ENCODE measurements at regions not wholly inside any gene's neighbourhood (a gene's known extent, or its start where the extent isn't known, plus 50 kb on each side); places are given as distances from the start of the nearest gene placed in this dataset.

DNA sequence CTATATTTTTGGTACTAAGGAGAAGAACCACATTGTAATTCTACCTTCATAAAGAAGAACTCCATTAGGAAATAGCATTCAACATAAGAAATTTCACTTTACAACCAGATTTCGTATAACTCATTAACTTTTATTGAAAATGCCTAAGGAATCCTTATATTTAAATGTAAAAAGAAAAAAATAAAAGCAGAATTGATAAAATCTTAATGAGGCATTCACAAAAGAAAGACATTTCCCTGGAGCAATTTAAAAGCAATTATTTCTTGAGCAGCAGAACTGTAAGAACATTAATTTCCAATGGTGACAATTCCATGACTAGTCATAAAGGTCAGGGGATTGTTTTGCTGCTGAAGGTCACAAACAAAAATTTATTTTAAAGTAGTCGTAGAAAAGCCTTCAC, 1192.8 kb upstream of the TMEM132C start:
- Histone ChIP-seq H3K27me3 (ENCODE audit: insufficient read depth, low read length) (no peaks in the 10 kb centered on the region), H3K9me3 (ENCODE audit: low read length) (no peaks in the 10 kb centered on the region), H3K27ac (ENCODE audit: low read depth, low read length, poor library complexity, severe bottlenecking) (no peak overlapping the region), H3K4me1 (ENCODE audit: insufficient read depth, low read length, severe bottlenecking) (no peaks in the 10 kb centered on the region), H2AFZ (ENCODE audit: low read length) (no peak overlapping the region), H4K20me1 (ENCODE audit: insufficient read depth, low read length) (no peaks in the 10 kb centered on the region), H3F3A (ENCODE audit: insufficient read depth, low read length) (no peaks in the 10 kb centered on the region), H3K4me2 (ENCODE audit: low read length) (no peak overlapping the region), H3K9ac (ENCODE audit: low read length) (no peak overlapping the region), H3K9me2 (ENCODE audit: low read depth, low read length) (no peaks in the 10 kb centered on the region), H3K79me2 (ENCODE audit: insufficient read depth, low read length) (no peaks in the 10 kb centered on the region), H3K4me3 (ENCODE audit: low read depth, low read length, poor library complexity, severe bottlenecking) (no peak overlapping the region), H3K36me3 (ENCODE audit: insufficient read depth, low read length) (no peaks in the 10 kb centered on the region)
- TF ChIP-seq, protein P1, sequence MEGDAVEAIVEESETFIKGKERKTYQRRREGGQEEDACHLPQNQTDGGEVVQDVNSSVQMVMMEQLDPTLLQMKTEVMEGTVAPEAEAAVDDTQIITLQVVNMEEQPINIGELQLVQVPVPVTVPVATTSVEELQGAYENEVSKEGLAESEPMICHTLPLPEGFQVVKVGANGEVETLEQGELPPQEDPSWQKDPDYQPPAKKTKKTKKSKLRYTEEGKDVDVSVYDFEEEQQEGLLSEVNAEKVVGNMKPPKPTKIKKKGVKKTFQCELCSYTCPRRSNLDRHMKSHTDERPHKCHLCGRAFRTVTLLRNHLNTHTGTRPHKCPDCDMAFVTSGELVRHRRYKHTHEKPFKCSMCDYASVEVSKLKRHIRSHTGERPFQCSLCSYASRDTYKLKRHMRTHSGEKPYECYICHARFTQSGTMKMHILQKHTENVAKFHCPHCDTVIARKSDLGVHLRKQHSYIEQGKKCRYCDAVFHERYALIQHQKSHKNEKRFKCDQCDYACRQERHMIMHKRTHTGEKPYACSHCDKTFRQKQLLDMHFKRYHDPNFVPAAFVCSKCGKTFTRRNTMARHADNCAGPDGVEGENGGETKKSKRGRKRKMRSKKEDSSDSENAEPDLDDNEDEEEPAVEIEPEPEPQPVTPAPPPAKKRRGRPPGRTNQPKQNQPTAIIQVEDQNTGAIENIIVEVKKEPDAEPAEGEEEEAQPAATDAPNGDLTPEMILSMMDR (IDR thresholded peaks at IDR 0.05; ENCODE audit: low read length): no peak
- no peak for TF ChIP-seq EZH2 (IDR thresholded peaks at IDR 0.05; ENCODE audit: borderline replicate concordance, low read length)

DNA sequence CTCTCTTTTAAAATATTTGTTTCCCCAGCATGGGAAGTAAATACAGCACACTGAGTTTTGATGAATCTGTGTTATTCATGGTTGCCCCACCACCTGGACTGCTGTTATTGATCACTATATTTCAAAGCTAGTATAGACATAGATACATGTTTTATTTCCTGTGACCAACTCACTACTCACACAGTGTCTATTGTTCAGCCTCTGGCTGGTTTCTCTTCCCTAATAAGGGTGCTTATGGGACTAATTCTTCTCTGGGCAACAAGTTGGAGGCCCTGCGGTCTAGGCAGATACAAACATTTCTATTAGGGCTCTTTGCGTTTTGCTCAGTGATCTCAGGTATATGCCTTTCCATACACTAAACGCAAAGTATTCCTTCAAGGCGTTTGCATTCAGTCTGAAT, 1191.0 kb upstream of the TMEM132C start:
- no peaks in the 10 kb centered on the region for H3K4me1 ChIP-seq (ENCODE audit: insufficient read depth, low read length, severe bottlenecking)
- no peaks in the 10 kb centered on the region for H3K9me2 ChIP-seq (ENCODE audit: low read depth, low read length)
- H3K36me3 ChIP-seq (ENCODE audit: insufficient read depth, low read length): no peaks in the 10 kb centered on the region
- no peak overlapping the region for H2AFZ ChIP-seq (ENCODE audit: low read length)
- H3K9ac ChIP-seq (ENCODE audit: low read length): no peak overlapping the region
- H3K27ac ChIP-seq (ENCODE audit: low read depth, low read length, poor library complexity, severe bottlenecking): no peak overlapping the region
- no peaks in the 10 kb centered on the region for H3K27me3 ChIP-seq (ENCODE audit: insufficient read depth, low read length)
- TF ChIP-seq, protein P1 (IDR thresholded peaks at IDR 0.05; ENCODE audit: low read length): no peak
- TF ChIP-seq EZH2 (IDR thresholded peaks at IDR 0.05; ENCODE audit: borderline replicate concordance, low read length): no peak
- no peaks in the 10 kb centered on the region for H3K9me3 ChIP-seq (ENCODE audit: low read length)
- H3K4me3 ChIP-seq (ENCODE audit: low read depth, low read length, poor library complexity, severe bottlenecking): no peak overlapping the region
- H3K79me2 ChIP-seq (ENCODE audit: insufficient read depth, low read length): no peaks in the 10 kb centered on the region
- H3K4me2 ChIP-seq (ENCODE audit: low read length): no peak overlapping the region
- H3F3A ChIP-seq (ENCODE audit: insufficient read depth, low read length): no peaks in the 10 kb centered on the region
- no peaks in the 10 kb centered on the region for H4K20me1 ChIP-seq (ENCODE audit: insufficient read depth, low read length)

DNA sequence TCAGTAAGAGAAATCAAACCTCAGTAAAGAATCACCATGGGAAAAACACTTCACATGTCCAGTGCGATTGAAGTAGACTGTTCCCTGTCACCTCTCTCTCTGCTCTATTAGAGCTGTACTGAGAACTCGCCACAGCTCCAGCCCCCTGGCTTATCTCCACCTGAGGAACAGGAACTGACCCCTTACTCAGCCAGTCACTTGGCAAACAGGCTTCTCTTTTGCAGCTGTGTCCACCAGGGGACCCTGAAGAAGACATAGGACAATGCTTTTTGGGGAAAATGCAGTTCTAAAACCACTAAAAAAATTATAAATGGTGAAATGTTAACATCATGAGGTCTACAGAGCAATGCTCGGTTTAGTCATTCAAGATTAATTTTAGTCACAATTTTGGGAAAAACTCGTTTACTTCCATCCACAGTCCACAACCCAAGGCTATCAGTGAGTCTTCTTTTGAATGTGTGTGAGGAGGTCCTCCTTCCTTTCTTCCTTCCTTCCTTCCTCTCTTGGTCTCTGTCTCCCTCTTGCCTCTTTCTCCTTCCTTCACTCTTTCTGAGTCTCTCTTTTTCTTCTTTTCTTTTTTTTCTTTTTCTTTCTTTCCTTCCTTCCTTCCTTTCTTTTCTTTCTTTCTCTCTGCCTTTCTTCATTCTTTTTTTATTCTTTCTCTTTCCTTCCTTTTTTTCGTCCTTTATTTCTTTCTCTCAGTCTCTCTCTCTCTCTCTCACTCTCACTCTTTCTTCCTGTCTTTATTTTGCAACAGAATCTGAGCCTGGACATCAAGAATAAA, 1189.5 kb upstream of the TMEM132C start:
- H3K4me2 ChIP-seq (ENCODE audit: low read length): no peak overlapping the region
- no peaks in the 10 kb centered on the region for H3F3A ChIP-seq (ENCODE audit: insufficient read depth, low read length)
- no peaks in the 10 kb centered on the region for H3K9me3 ChIP-seq (ENCODE audit: low read length)

More for the DNA sequence above, 1189.5 kb upstream of the TMEM132C start:
- Histone ChIP-seq H3K4me3 (ENCODE audit: low read depth, low read length, poor library complexity, severe bottlenecking) (no peak overlapping the region), H2AFZ (ENCODE audit: low read length) (no peak overlapping the region), H3K4me1 (ENCODE audit: insufficient read depth, low read length, severe bottlenecking) (no peaks in the 10 kb centered on the region), H3K27me3 (ENCODE audit: insufficient read depth, low read length) (no peaks in the 10 kb centered on the region), H3K9ac (ENCODE audit: low read length) (no peak overlapping the region), H3K36me3 (ENCODE audit: insufficient read depth, low read length) (no peaks in the 10 kb centered on the region), H3K27ac (ENCODE audit: low read depth, low read length, poor library complexity, severe bottlenecking) (no peak overlapping the region), H3K79me2 (ENCODE audit: insufficient read depth, low read length) (no peaks in the 10 kb centered on the region), H4K20me1 (ENCODE audit: insufficient read depth, low read length) (no peaks in the 10 kb centered on the region), H3K9me2 (ENCODE audit: low read depth, low read length) (no peaks in the 10 kb centered on the region)
- no peak for TF ChIP-seq EZH2 (IDR thresholded peaks at IDR 0.05; ENCODE audit: borderline replicate concordance, low read length)
- TF ChIP-seq, protein P1 (IDR thresholded peaks at IDR 0.05; ENCODE audit: low read length): no peak
